ENCODE measurements at regions not wholly inside any gene's neighbourhood (a gene's known extent, or its start where the extent isn't known, plus 50 kb on each side); places are given as distances from the start of the nearest gene placed in this dataset.
A peak's percentile ranks its signal among the peaks of the same experiment; 100 is the strongest.

DNA sequence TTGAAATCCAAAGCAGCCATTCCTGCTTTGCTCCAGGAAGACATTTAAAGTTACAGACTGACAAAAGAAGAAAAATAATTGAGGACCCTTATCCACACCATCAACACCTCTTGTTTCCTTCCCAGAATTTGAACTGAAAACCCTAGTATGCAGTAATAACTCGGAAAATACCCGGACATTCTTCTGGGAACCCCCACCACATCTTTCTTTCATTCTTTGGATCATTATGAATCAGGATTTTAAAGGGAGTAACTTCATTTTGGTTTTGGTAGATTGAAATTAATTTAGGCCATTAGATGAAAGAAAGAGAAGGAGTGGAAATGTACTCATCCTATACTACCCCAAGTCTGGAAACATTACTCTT lies 213.8 kb upstream of the MARCKS start:
- Mint-ChIP-seq H3K9me3 (ENCODE audit: unreplicated experiment) (no peaks in the 10 kb centered on the region), H3K27me3 (ENCODE audit: low read depth, unreplicated experiment) (no peaks in the 10 kb centered on the region), H3K4me1 (ENCODE audit: low read depth, unreplicated experiment) (peaks cover 28% of the 10 kb centered on the region), H3K4me3 (ENCODE audit: unreplicated experiment) (no peak overlapping the region), H3K27ac (ENCODE audit: unreplicated experiment) (peak overlapping the region; percentile 97), H3K36me3 (ENCODE audit: low read depth, unreplicated experiment) (no peaks in the 10 kb centered on the region)
- peak; percentile 23 for FAIRE-seq
- Histone ChIP-seq H3K4me3 (ENCODE audit: insufficient read depth, low read depth, low read length) (no peak overlapping the region), H3K79me2 (ENCODE audit: insufficient read depth, low read length) (no peaks in the 10 kb centered on the region), H3K27me3 (ENCODE audit: insufficient read depth, low read length) (peaks cover 3% of the 10 kb centered on the region), H3K9me3 (ENCODE audit: insufficient read depth, low read depth, low read length) (no peaks in the 10 kb centered on the region), H3K36me3 (ENCODE audit: insufficient read depth, low read length) (no peaks in the 10 kb centered on the region), H3K4me2 (ENCODE audit: low read length) (no peak overlapping the region), H2AFZ (ENCODE audit: low read depth, low read length) (no peak overlapping the region), H3K27ac (ENCODE audit: low read depth, low read length) (no peak overlapping the region), H3K4me1 (ENCODE audit: insufficient read depth, low read length) (peaks cover 26% of the 10 kb centered on the region), H4K20me1 (ENCODE audit: insufficient read depth, low read length) (no peaks in the 10 kb centered on the region), H3K9ac (ENCODE audit: low read length) (no peak overlapping the region)
- DNase-seq (ENCODE audit: low read depth): no peak
- no peak for TF ChIP-seq EZH2 (IDR thresholded peaks at IDR 0.05; ENCODE audit: insufficient read depth, low read length)
- TF ChIP-seq, protein P1, sequence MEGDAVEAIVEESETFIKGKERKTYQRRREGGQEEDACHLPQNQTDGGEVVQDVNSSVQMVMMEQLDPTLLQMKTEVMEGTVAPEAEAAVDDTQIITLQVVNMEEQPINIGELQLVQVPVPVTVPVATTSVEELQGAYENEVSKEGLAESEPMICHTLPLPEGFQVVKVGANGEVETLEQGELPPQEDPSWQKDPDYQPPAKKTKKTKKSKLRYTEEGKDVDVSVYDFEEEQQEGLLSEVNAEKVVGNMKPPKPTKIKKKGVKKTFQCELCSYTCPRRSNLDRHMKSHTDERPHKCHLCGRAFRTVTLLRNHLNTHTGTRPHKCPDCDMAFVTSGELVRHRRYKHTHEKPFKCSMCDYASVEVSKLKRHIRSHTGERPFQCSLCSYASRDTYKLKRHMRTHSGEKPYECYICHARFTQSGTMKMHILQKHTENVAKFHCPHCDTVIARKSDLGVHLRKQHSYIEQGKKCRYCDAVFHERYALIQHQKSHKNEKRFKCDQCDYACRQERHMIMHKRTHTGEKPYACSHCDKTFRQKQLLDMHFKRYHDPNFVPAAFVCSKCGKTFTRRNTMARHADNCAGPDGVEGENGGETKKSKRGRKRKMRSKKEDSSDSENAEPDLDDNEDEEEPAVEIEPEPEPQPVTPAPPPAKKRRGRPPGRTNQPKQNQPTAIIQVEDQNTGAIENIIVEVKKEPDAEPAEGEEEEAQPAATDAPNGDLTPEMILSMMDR (IDR thresholded peaks at IDR 0.05; ENCODE audit: insufficient read depth, low read depth, low read length): no peak

DNA sequence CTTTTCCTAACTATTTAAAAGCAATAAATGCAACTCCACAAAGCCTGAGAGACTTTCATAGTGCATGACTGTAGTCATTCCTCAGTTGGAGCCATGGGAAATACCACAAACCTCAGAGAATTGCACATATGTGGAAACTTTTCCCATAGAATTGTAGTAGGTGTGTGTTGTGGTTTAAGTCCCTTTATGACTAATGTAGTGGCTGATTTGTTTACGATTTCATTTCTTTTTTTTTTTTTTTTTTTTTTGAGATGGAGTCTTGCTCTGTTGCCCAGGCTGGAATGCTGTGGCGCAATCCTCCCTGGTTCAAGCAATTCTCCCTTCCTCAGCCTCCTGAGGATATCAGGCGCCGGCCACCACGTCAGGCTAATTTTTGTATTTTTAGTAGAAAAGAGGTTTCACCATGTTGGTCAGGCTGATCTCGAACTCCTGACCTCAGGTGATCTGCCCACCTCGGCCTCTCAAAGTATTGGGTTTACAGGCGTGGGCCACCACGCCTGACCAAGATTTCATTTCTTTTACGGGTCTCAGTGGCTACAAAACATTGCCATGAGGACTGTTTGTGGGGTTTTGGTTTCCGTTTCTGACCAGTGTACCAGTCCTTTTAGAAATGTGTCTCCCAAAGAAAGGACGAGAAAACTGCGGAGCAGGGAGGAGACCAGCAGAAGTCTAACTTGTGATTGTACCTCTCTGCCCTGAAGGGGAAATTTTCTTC lies 212.1 kb upstream of the MARCKS start:
- H3K4me1 Mint-ChIP-seq (ENCODE audit: low read depth, unreplicated experiment): peaks cover 38% of the 10 kb centered on the region
- Histone ChIP-seq H3K9ac (ENCODE audit: low read length) (peak overlapping the region; percentile 79), H3K79me2 (ENCODE audit: insufficient read depth, low read length) (no peaks in the 10 kb centered on the region), H3K4me3 (ENCODE audit: insufficient read depth, low read depth, low read length) (no peak overlapping the region), H3K9me3 (ENCODE audit: insufficient read depth, low read depth, low read length) (no peaks in the 10 kb centered on the region), H3K4me2 (ENCODE audit: low read length) (peak overlapping the region; percentile 56), H2AFZ (ENCODE audit: low read depth, low read length) (no peak overlapping the region), H3K27me3 (ENCODE audit: insufficient read depth, low read length) (peaks cover 3% of the 10 kb centered on the region), H4K20me1 (ENCODE audit: insufficient read depth, low read length) (no peaks in the 10 kb centered on the region), H3K27ac (ENCODE audit: low read depth, low read length) (peak overlapping the region; percentile 92), H3K36me3 (ENCODE audit: insufficient read depth, low read length) (no peaks in the 10 kb centered on the region), H3K4me1 (ENCODE audit: insufficient read depth, low read length) (peaks cover 26% of the 10 kb centered on the region)
- H3K36me3 Mint-ChIP-seq (ENCODE audit: low read depth, unreplicated experiment): no peaks in the 10 kb centered on the region
- H3K9me3 Mint-ChIP-seq (ENCODE audit: unreplicated experiment): no peaks in the 10 kb centered on the region
- H3K4me3 Mint-ChIP-seq (ENCODE audit: unreplicated experiment): peak overlapping the region; percentile 30
- peak overlapping the region; percentile 97 for H3K27ac Mint-ChIP-seq (ENCODE audit: unreplicated experiment)
- no peaks in the 10 kb centered on the region for H3K27me3 Mint-ChIP-seq (ENCODE audit: low read depth, unreplicated experiment)
- peak; percentile 99 for DNase-seq (ENCODE audit: low read depth)
- FAIRE-seq: peak; percentile 84
- TF ChIP-seq, protein P1 (IDR thresholded peaks at IDR 0.05; ENCODE audit: insufficient read depth, low read depth, low read length): no peak
- no peak for TF ChIP-seq EZH2 (IDR thresholded peaks at IDR 0.05; ENCODE audit: insufficient read depth, low read length)

DNA sequence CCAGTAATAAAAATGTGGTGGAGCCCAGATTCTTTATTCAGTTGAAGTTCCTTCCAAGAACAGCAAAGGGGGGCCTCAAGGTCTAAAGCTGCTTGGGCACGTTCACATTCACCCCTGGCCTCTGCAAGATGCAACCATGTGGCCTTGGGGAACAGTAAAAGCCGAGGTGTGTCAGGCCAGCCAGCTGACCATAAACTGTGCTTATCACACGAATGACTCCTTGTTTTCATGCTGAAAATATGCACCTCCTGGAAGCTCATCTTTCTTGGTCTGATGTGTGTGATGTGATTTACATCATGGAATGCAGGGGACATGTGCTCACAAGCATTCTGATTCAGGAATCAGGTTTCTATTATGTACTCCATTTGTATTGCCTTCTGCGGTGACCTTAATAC lies 211.6 kb upstream of the MARCKS start:
- Histone ChIP-seq H3K79me2 (ENCODE audit: insufficient read depth, low read length) (no peaks in the 10 kb centered on the region), H3K4me1 (ENCODE audit: insufficient read depth, low read length) (peaks cover 26% of the 10 kb centered on the region), H3K27me3 (ENCODE audit: insufficient read depth, low read length) (peaks cover 3% of the 10 kb centered on the region), H3K9me3 (ENCODE audit: insufficient read depth, low read depth, low read length) (no peaks in the 10 kb centered on the region), H3K9ac (ENCODE audit: low read length) (peak overlapping the region; percentile 79), H2AFZ (ENCODE audit: low read depth, low read length) (no peak overlapping the region), H3K4me2 (ENCODE audit: low read length) (peak overlapping the region; percentile 56), H3K36me3 (ENCODE audit: insufficient read depth, low read length) (no peaks in the 10 kb centered on the region), H3K27ac (ENCODE audit: low read depth, low read length) (peak overlapping the region; percentile 92), H4K20me1 (ENCODE audit: insufficient read depth, low read length) (no peaks in the 10 kb centered on the region), H3K4me3 (ENCODE audit: insufficient read depth, low read depth, low read length) (no peak overlapping the region)
- H3K9me3 Mint-ChIP-seq (ENCODE audit: unreplicated experiment): no peaks in the 10 kb centered on the region
- FAIRE-seq: peak; percentile 92
- peaks cover 41% of the 10 kb centered on the region for H3K4me1 Mint-ChIP-seq (ENCODE audit: low read depth, unreplicated experiment)
- no peaks in the 10 kb centered on the region for H3K27me3 Mint-ChIP-seq (ENCODE audit: low read depth, unreplicated experiment)
- peak overlapping the region; percentile 97 for H3K27ac Mint-ChIP-seq (ENCODE audit: unreplicated experiment)
- H3K36me3 Mint-ChIP-seq (ENCODE audit: low read depth, unreplicated experiment): no peaks in the 10 kb centered on the region
- peak overlapping the region; percentile 30 for H3K4me3 Mint-ChIP-seq (ENCODE audit: unreplicated experiment)
- TF ChIP-seq EZH2 (IDR thresholded peaks at IDR 0.05; ENCODE audit: insufficient read depth, low read length): no peak
- TF ChIP-seq, protein P1 (IDR thresholded peaks at IDR 0.05; ENCODE audit: insufficient read depth, low read depth, low read length): no peak
- peak; percentile 99 for DNase-seq (ENCODE audit: low read depth)
